Prostate gland (tissue), 2 donors: ENCODE measurements at regions not wholly inside any gene's neighbourhood (a gene's known extent, or its start where the extent isn't known, plus 50 kb on each side); places are given as distances from the start of the nearest gene placed in this dataset.

ENCODE experiments used
- DNase-seq: peaks from one replicate; pipeline ENCODE4 v3.0.0-alpha.2; 2019; ENCODE audit warnings: low spot score
- H3K27ac ChIP-seq, 2 donors: fragments of 200-600 bp; sonication (generic); 2 replicates each; pipeline ENCODE4 v1.5.1; 2017 to 2019
- H3K27me3 ChIP-seq: fragments of 200-600 bp; sonication (generic); replicated peaks from 2 replicates; pipeline ENCODE4 v1.5.1; 2019; ENCODE audit not compliant: insufficient read depth
- H3K36me3 ChIP-seq, 2 donors: fragments of 200-600 bp; sonication (generic); 1 replicate in 1 of 2; 2 replicates in 1 of 2; pipeline versions ENCODE4 v1.5.1 to v1.8.1; 2017 to 2019
- H3K4me1 ChIP-seq: fragments of 200-600 bp; sonication (generic); replicated peaks from 2 replicates; pipeline ENCODE4 v1.5.1; 2019
- H3K4me3 ChIP-seq, 2 donors: fragments of 200-600 bp; sonication (generic); 2 replicates each; pipeline ENCODE4 v1.5.1; 2017 to 2019
- H3K9me3 ChIP-seq: fragments of 200-600 bp; sonication (generic); 2 replicates; pipeline ENCODE4 v1.5.1; 2017
- POLR2A ChIP-seq: fragments of 450-650 bp; IDR thresholded peaks from one replicate; pipeline ENCODE4 v1.6.1; 2016; ENCODE audit warnings: antibody characterized with exemption, mild to moderate bottlenecking
- POLR2AphosphoS5 ChIP-seq: sonication (generic); formaldehyde crosslinking; IDR thresholded peaks from one replicate; pipeline ENCODE4 v1.6.1; 2017; ENCODE audit warnings: antibody characterized with exemption
- whole genome bisulfite sequencing: methylation state at CpG from one replicate; pipeline ENCODE4 v1.1.5; 2018; 5-methylcytosine and 5-hydroxymethylcytosine counted together
- intact Hi-C: fragments of 100-400 bp; cut with DNase I; formaldehyde crosslinking; loops from one replicate; pipeline ENCODE4 v1.14.2; 2022
- TF ChIP-seq, protein P1 (sequence below), 4 experiments: fragments of 200-600 bp in 2 of 4; fragments of 450-650 bp in 2 of 4; sonication (generic) in 2 of 4; IDR thresholded peaks; 1 replicate in 3 of 4; 2 replicates in 1 of 4; pipeline ENCODE4 v1.5.1; 2016 to 2019; ENCODE audit warnings: antibody characterized with exemption in 4 of 4, mild to moderate bottlenecking in 2 of 4, moderate library complexity in 2 of 4

DNA sequence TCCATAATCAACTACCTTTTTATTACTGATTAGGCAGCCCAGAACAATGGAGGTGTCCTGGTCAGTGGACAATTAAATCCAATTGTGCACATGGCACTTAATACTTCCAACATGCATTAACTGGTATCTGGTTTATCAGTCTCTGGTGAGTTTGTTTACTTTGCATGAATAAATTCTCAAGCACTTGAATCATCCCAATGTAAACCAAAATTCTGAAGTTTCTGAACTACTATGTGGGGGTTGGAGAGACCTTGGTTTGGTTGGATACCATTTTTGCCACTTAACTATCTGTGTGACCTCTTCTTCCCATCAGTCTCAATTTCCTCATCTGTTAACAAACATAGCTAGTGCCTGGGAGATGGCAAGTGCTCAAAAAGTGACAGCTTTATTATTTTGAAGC is 70.5 kb upstream of the MAP4 start:
- DNase-seq: no peak
- H3K27me3 ChIP-seq: no peaks in the 10 kb centered on the region
- H3K4me1 ChIP-seq: peaks cover 3% of the 10 kb centered on the region
- H3K9me3 ChIP-seq: no peaks in the 10 kb centered on the region
- intact Hi-C loops: loop anchor here (5.0 kb wide), 1 partner anchor 74 kb away; no protein-coding TSS in a partner anchor
- H3K27ac ChIP-seq: peak overlapping the region; percentile 92 to 96
- no peaks in the 10 kb centered on the region for H3K36me3 ChIP-seq
- TF ChIP-seq, protein P1, sequence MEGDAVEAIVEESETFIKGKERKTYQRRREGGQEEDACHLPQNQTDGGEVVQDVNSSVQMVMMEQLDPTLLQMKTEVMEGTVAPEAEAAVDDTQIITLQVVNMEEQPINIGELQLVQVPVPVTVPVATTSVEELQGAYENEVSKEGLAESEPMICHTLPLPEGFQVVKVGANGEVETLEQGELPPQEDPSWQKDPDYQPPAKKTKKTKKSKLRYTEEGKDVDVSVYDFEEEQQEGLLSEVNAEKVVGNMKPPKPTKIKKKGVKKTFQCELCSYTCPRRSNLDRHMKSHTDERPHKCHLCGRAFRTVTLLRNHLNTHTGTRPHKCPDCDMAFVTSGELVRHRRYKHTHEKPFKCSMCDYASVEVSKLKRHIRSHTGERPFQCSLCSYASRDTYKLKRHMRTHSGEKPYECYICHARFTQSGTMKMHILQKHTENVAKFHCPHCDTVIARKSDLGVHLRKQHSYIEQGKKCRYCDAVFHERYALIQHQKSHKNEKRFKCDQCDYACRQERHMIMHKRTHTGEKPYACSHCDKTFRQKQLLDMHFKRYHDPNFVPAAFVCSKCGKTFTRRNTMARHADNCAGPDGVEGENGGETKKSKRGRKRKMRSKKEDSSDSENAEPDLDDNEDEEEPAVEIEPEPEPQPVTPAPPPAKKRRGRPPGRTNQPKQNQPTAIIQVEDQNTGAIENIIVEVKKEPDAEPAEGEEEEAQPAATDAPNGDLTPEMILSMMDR (IDR thresholded peaks at IDR 0.05): no peak
- TF ChIP-seq POLR2A (no peak), POLR2AphosphoS5 (no peak)
- H3K4me3 ChIP-seq: no peak overlapping the region

DNA sequence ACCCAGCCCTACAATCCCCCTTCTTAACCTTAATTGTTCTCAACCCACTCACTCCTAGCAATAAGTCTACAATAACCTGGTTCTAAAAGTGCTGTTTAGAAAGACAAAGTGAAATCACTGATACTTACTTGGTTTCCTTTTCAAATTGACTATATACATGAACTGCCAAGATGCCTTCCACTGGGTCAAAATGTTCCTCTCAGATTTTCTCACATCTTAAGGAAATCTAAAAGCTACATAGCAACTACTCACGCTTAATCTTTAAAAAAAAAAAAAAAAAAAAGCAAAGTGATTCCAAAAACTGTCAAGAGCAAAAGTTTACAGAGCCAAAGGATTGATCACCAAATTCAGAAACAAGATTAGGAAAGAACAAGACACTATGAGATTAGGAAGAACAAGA is 68.7 kb upstream of the MAP4 start:
- Histone ChIP-seq H3K4me1 (peaks cover 3% of the 10 kb centered on the region), H3K36me3 (no peaks in the 10 kb centered on the region), H3K4me3 (no peak overlapping the region), H3K9me3 (no peaks in the 10 kb centered on the region), H3K27ac (no peak overlapping the region), H3K27me3 (no peaks in the 10 kb centered on the region)
- WGBS: 62% methylated on average over 1 of the region's 1 CpG
- TF ChIP-seq, protein P1 (IDR thresholded peaks at IDR 0.05): no peak
- TF ChIP-seq POLR2A: no peak
- no peak for TF ChIP-seq POLR2AphosphoS5
- intact Hi-C loops: loop anchor here (5.0 kb wide), 1 partner anchor 73 kb away; no protein-coding TSS in a partner anchor
- DNase-seq: no peak

DNA sequence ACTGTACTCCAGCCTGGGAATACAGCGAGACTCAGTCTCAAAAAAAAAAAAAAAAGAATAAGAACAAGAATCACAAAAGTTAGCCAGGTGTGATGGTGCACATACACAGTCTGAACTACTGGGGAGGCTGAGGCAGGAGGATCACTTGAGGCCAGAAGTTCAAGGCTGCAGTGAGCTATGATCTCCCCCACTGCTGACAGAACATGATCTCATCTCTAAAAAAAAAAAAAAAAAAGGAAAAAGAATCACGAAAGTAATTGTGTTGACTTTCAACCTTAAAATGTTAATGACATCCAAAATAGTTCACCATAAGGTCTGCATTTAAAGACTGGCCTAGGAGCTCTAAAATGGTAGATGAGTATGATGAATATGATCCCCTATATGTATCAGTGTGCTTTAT is 68.0 kb upstream of the MAP4 start:
- TF ChIP-seq, protein P1 (IDR thresholded peaks at IDR 0.05): no peak
- TF ChIP-seq POLR2AphosphoS5: no peak
- no peak for TF ChIP-seq POLR2A
- WGBS: 65% methylated on average over 2 of the region's 2 CpGs
- H3K36me3 ChIP-seq: no peaks in the 10 kb centered on the region
- no peaks in the 10 kb centered on the region for H3K9me3 ChIP-seq
- peaks cover 3% of the 10 kb centered on the region for H3K4me1 ChIP-seq
- no peak overlapping the region for H3K27ac ChIP-seq
- intact Hi-C loops: no loop called here
- no peak for DNase-seq
- H3K27me3 ChIP-seq: no peaks in the 10 kb centered on the region
- H3K4me3 ChIP-seq: no peak overlapping the region

DNA sequence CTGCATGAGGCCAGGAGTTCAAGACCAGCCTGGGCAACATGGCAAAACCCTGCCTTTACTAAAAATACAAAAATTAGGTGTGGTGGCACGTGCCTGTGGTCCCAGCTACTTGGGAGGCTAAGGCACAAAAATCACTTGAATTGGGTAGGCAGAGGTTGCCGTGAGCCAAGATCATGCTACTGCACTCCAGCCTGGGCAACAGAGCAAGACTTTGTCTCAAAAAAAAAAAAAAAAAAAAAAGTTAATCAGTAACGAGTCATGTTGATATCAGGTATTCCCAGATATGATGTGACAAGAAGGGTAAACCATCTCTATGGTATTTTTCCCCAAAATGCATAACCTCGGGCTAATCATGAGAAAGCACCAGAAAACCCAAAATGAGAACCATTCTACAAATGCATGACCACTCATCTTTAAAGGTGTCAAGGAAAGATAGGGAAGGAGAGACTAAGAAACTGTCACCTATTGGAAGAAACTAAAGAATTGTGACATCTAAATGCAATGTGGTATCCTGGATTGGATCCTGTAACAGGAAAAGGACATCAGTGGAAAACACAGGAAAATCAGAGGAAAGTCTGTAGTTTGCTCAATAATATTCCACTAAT is 66.5 kb upstream of the MAP4 start:
- Histone ChIP-seq H3K27me3 (no peaks in the 10 kb centered on the region), H3K9me3 (no peaks in the 10 kb centered on the region), H3K27ac (no peak overlapping the region), H3K36me3 (no peaks in the 10 kb centered on the region), H3K4me3 (no peak overlapping the region), H3K4me1 (peaks cover 3% of the 10 kb centered on the region)
- 96% methylated on average over 4 of the region's 4 CpGs for WGBS
- intact Hi-C loops: no loop called here
- no peak for DNase-seq
- TF ChIP-seq POLR2A: no peak
- TF ChIP-seq POLR2AphosphoS5: no peak
- TF ChIP-seq, protein P1 (IDR thresholded peaks at IDR 0.05): no peak

DNA sequence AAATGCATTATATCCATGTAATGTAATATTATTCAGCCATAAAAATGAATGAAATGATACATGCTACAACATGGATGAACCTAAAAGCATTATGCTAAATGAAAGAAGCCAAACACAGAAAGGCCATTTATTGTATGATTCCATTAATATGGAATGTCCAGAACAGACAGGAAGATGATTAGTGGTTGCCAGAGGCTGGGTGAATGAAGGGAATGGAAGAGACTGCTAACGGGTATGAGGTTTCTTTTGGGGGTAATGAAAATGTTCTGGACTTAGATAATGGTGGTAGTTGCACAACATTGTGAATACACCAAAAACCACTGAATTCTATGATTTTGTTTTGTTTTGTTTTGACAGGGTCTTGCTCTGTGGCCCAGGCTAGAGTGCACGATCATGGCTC is 61.6 kb upstream of the MAP4 start:
- no peak for TF ChIP-seq POLR2AphosphoS5
- no peak for TF ChIP-seq POLR2A
- TF ChIP-seq, protein P1 (IDR thresholded peaks at IDR 0.05): no peak
- no peaks in the 10 kb centered on the region for H3K4me1 ChIP-seq

More for the DNA sequence above, 61.6 kb upstream of the MAP4 start:
- DNase-seq: no peak
- WGBS: 72% methylated on average over 2 of the region's 2 CpGs
- no peaks in the 10 kb centered on the region for H3K9me3 ChIP-seq
- no peaks in the 10 kb centered on the region for H3K36me3 ChIP-seq
- no peak overlapping the region for H3K4me3 ChIP-seq
- no peaks in the 10 kb centered on the region for H3K27me3 ChIP-seq
- H3K27ac ChIP-seq: no peak overlapping the region
- intact Hi-C loops: no loop called here
